Retinal pigment epithelial cell (primary cell): ENCODE measurements at regions not wholly inside any gene's neighbourhood (a gene's known extent, or its start where the extent isn't known, plus 50 kb on each side); places are given as distances from the start of the nearest gene placed in this dataset.

Experiments used
- DNase-seq: peaks from one replicate; pipeline ENCODE4 v3.0.0-alpha.2; 2010; ENCODE audit warnings: low read depth
- H3K4me3 ChIP-seq: 2 replicates; pipeline ENCODE4 v1.5.1; 2011; ENCODE audit warnings: mild to moderate bottlenecking, low read length, control low read depth, moderate library complexity
- TF ChIP-seq, protein P1 (sequence below): conservative IDR thresholded peaks from 2 replicates; pipeline ENCODE4 v1.5.1; 2011; ENCODE audit warnings: low read depth, low read length, control low read depth, inconsistent platforms

DNA sequence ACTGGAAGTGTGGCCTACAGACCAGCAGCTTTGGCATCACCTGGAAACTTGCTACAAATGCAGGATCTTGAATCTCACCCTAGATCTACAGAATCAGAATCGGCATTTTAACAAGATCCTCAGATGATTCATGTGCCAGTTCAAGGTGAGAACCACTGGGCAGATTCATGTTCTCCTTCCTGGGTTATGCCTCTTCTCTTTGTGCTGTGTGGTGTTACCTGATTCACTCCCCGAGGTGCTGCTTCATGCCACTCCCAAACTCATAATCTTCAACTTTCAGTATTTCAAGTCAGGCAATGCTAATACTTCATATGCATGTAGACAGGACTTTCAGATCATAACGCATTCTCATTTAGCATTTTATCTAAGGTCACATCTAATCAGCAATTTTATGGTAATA, 427.7 kb downstream of the FOXO1 start:
- TF ChIP-seq, protein P1, sequence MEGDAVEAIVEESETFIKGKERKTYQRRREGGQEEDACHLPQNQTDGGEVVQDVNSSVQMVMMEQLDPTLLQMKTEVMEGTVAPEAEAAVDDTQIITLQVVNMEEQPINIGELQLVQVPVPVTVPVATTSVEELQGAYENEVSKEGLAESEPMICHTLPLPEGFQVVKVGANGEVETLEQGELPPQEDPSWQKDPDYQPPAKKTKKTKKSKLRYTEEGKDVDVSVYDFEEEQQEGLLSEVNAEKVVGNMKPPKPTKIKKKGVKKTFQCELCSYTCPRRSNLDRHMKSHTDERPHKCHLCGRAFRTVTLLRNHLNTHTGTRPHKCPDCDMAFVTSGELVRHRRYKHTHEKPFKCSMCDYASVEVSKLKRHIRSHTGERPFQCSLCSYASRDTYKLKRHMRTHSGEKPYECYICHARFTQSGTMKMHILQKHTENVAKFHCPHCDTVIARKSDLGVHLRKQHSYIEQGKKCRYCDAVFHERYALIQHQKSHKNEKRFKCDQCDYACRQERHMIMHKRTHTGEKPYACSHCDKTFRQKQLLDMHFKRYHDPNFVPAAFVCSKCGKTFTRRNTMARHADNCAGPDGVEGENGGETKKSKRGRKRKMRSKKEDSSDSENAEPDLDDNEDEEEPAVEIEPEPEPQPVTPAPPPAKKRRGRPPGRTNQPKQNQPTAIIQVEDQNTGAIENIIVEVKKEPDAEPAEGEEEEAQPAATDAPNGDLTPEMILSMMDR, result no peak
- H3K4me3 ChIP-seq, result no peak overlapping the region
- DNase-seq, result no peak

DNA sequence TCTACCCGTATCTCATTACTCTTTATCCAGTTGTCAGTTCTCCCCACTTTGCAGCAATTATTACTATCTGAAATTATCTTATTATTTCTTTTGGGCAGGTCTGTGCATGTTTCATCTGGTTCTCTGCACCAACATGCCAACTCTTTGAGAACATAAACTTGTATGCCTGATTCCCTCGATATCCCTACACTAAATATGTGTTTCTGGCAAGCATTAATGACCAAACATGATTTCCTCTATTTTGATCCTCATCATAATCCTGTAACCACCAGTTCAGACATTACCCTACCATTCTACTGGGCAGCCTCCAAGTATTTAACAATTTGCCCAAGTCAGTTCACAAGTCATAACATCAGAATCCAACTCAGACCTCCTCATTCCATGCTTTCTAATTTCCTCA, 426.1 kb downstream of the FOXO1 start:
- DNase-seq, result no peak
- TF ChIP-seq, protein P1, result no peak

DNA sequence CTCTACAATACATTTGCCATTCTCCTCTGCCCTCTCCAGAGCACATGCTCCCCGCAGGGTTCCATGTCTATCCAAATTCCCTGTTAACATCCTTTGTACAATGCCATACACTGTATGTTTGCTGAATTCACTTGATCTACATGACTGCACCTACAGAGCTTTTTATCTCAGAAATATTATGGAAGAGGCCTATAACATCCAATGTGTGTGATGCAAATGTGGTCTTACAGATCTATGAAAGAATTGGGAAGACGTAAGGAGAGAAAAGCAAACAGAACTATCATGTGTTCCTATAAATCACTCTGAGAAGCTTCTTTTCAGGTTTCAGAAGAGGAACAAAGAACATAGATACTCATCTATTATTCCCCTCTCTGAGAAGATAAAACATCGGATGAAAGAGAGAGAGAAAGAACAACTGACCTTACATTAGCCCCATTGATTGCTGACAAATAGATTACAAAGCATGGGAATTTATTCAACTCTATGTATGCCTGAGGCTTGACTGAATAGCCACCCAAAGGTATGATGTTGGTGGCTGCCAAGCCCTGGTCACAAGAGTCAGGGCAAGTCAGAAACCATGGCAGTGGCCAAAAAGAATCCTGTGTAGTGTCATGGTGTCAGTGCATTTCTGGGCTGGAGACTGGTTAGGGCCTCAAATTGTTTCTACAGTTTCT, 425.2 kb downstream of the FOXO1 start:
- TF ChIP-seq, protein P1, result no peak
- DNase-seq, result no peak
- H3K4me3 ChIP-seq, result no peak overlapping the region

More for the DNA sequence above, 426.1 kb downstream of the FOXO1 start:
- H3K4me3 ChIP-seq, result no peak overlapping the region

DNA sequence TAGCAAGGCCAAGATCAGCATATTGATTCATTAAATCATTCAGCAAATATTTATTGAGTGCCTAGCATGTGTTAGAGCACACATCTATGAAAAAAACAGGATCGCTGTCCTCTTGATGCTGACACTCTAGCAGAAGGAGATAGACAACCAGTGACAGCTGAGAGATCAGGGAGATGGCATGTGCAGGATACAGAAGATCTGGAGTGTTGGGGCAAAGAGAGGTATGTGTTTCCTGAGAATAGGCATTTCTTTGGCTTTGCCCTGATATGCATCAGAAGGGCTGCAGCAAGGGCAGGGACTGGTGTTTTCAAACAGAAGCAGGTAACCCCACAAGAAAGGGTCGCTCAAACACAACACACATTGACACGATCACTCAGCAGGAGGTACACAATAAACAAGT, 423.4 kb downstream of the FOXO1 start:
- TF ChIP-seq, protein P1, result no peak
- no peak for DNase-seq
- H3K4me3 ChIP-seq, result no peak overlapping the region

DNA sequence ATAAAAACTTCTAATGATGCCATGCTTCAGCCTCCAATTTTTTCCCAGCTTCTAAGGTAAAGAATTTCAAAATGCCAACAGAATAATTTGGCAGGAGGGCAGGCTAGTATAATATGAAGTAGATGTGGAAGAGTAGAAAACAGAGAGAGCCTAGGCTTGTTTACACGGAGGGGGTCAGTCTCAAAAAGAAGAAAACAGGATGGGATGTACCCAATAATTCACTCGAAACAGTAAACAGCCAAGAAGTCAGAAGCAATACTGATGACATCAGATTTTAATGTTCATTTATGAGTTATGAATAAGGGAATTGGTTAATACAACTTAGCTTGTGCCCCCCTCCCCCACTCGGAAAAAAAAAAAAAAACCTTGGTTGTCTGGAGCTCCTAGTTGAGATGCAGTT, 422.5 kb downstream of the FOXO1 start:
- no peak overlapping the region for H3K4me3 ChIP-seq
- no peak for DNase-seq
- TF ChIP-seq, protein P1, result no peak

DNA sequence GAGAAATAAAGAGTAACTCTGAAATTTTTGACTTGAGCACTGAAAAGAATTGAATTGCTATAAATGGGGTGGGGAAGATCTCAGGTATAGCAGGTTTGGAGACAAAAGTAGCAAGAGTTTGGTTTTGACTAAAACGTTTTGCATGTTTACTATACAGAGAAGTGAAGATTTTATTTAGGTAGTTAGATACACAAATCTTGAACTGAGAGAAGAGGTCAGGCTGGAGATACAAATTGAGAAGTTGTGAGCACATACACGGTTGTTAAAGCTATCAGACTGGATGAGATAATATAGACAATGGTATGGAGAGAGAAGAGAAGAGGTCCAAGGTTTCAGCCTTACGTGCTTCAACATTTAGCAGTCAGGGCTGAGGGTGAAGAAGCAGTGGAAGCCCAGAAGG, 420.9 kb downstream of the FOXO1 start:
- no peak for DNase-seq
- H3K4me3 ChIP-seq, result no peak overlapping the region
- TF ChIP-seq, protein P1, result no peak

DNA sequence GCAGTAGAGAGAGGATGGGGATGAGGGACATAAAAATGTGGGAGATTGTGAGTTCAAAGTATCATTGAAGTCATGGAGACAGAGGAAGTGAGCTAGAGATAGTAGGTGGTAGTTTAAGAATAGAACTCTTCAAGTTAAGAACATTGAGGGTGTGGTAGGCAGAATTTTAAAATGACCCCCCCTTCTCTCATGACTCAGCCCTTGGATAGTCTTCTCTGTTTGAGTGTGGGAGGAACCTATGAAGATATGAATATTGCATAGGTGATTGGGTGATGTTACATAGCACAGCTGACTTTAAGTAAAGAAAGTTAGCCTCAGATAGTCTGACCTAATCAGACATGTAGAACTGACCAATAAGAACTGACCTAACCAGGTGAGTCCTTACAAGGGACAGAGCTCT, 418.6 kb downstream of the FOXO1 start:
- DNase-seq, result no peak
- H3K4me3 ChIP-seq, result no peak overlapping the region
- TF ChIP-seq, protein P1, result no peak
